ENCODE measurements at regions not wholly inside any gene's neighbourhood (a gene's known extent, or its start where the extent isn't known, plus 50 kb on each side); places are given as distances from the start of the nearest gene placed in this dataset.

DNA sequence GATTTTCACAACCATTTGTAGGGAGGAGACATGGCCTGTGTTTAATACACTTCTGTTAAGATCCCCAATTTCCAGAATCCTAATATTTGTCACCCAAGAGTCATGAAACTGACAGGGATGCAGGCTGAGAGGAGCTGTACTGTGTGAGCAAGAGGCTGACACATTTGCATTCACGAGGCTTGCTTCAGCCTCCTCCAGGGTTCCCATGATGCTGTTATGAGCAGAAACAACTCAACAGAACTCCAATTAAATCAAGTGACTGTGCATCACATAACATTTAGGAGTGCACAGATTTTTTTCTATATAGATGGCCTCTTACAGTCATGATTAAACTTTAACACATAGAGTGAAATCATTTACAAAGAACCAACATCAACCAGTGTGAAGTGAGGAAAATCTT, 292.3 kb upstream of the STT3B start:
- no peak for TF ChIP-seq CTCF (IDR thresholded peaks at IDR 0.05)
- no peak for TF ChIP-seq EZH2 (IDR thresholded peaks at IDR 0.05)
- TF ChIP-seq EZH2phosphoT487 (IDR thresholded peaks at IDR 0.05), result no peak

Data from neural progenitor cell (in vitro differentiated cells).